ENCODE measurements at regions not wholly inside any gene's neighbourhood (a gene's known extent, or its start where the extent isn't known, plus 50 kb on each side); places are given as distances from the start of the nearest gene placed in this dataset.
"Not testable (repeated sequence)": the region's sequence is repeated elsewhere in the genome, so short reads cannot be mapped to it uniquely, and the experiment has no call there.

DNA sequence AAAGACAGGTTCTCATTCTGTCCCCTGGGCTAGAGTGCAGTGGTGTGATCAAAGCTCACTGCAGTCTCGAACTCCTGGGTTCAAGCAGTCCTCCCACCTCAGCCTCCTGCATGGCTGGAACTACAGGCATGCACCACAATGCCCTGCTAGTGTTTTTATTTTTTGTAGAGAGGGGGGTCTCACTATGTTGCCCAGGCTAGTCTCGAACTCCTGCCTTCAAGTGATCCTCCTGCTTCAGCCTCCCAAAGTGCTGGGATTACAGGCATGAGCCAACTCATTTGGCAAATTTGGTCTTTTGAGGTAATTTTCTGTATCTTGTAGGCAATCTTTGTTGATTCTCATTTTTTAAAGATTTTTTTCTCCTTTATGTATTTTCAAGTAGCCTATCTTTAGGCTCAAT lies 205.7 kb downstream of the ZIC5 start:
- no peak for DNase-seq

- DNase-seq = no peak
These were observed 211.1 kb downstream of the ZIC5 start for GRCh38 chr13:99760456-99760855.

GRCh38 chr13:99759163-99759552 lies 212.4 kb downstream of the ZIC5 start:
- no peak for DNase-seq

DNA sequence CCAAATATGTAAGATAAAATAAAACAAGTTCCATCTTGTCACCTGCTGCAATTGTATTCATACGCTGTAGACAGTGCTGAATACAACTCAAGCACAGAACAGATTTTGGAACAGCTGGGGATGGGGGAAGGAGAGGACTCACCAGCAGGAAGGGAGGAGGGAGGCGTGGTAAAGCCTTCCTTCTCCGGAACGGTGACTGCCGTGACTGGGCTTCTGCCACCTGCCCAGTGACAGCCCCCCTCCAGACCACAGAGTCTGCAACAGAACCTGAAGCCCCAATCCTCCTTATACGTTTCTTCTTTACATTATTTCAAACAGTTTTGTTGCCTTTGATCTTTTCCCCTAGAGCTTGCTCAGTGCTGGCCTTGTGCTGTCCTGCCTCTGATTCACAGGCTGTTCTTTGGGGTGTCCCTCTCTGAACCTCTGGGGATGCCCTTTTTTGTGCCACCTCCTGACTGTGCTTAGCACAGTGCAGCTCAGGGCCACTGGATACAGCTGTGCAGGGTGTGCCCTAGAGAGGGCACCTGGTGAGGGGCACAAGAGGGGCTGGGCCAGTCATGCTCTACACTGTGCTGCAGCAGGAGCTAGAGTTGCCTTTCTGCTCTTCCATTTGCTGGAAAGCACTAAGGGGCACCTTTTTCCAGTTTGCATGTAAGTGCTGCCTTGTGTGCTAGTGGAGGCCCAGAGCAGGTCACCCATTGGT lies 213.0 kb downstream of the ZIC5 start:
- DNase-seq = peak; percentile 78 to 90

DNA sequence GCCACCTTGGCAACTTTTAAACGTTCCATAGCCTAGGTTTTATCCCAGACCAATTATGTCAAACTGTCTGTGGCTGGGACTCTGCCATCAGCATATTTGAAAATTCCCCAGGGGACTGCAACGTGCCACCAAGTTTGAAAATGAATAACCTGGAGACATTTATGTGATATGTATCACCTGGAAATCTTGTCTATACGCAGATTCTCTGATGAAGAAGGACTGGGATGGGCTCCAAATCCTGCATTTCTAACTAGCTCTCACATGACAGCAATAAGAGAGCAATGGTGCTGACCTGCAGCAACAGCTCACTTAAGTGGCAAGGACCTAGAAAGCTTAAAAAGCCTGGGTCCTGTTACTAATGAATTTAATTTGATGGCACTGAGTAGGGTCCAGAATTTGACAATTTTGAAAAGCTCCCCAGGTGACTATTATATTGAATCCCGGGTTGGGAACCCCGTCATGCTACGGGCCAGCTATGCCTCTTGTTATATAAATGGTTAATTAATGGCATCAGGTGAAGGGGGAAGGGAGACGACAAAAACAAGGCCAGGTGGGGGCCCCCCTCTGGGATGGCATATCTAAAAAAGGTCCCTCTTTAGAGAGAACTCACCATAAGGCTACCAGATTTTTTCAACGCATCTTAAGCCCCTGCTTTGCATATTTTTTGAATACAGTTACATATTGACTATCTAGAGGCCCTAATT lies 213.7 kb downstream of the ZIC5 start:
- peak; percentile 78 to 92 for DNase-seq

GRCh38 chr13:99756281-99756680 lies 215.3 kb downstream of the ZIC5 start:
- no peak for DNase-seq

GRCh38 chr13:99754750-99755149 lies 216.8 kb downstream of the ZIC5 start:
- DNase-seq = not testable (repeated sequence)

- DNase-seq = no peak
These were observed 219.2 kb downstream of the ZIC5 start for GRCh38 chr13:99752373-99752772.

GRCh38 chr13:99751517-99752199 lies 219.9 kb downstream of the ZIC5 start:
- DNase-seq = no peak

DNA sequence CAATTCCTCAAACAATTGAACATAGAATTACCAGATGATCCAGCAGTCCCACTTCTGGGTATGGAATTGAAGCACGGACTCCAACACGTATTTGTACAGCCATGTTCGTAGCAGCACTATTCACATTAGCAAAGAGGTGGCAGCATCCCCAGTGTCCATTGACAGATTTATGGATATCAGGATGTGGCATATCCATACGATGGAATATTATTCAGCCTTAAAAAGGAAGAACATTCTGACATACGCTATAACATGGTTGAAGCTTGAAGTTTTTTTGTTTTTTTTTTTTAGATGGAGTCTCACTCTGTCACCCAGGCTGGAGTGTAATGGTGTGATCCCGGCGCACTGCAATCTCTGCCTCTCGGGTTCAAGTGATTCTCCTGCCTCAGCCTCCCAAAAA lies 220.6 kb downstream of the ZIC5 start:
- DNase-seq = no peak

DNA sequence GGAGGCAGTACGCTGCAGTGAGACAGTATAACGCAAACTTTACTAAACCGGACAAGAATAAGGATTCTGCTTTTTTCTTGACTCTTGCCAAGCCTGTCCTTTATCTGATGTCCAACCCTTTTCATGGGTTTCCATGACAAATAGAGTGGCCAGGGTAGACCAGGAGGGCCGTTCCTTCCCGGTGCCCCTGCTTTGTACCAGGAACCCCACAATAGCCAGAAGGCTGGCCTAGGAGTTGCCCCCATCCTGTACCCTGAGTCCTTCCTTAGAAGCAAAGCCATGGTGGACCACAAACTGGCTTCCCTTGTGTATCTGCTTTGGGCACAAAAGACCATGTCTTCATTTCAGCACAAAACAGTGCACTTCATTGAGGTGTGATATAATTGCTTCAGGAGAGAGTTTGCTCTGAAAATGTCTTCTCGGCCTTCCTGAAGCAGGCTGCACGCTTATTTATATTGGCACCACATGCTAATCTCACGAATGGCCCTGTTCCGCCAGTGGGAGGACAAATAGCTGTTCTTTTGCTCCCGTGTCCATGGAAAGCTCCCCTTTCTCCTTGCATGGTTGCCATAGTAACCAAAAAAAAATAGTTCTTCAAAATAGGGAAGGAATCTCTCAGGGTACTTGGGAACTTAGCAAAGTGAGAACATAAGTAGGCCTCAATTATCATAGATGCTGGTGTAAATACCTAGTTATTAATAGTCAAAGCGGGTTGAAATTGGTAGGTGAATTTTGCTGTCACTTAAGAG lies 222.1 kb downstream of the ZIC5 start:
- DNase-seq = peak in 1 of 2 experiments; percentile 21

GRCh38 chr13:99747403-99747710 lies 224.2 kb downstream of the ZIC5 start:
- DNase-seq = no peak

GRCh38 chr13:99746637-99747402 lies 224.7 kb downstream of the ZIC5 start:
- no peak for DNase-seq

GRCh38 chr13:99743094-99743493 lies 228.5 kb downstream of the ZIC5 start:
- DNase-seq = peak; percentile 57 to 85

GRCh38 chr13:99741960-99742359 lies 229.6 kb downstream of the ZIC5 start:
- peak; percentile 26 to 88 for DNase-seq

- DNase-seq = peak in 1 of 2 experiments; percentile 41
These were observed 231.2 kb downstream of the ZIC5 start for GRCh38 chr13:99740251-99740979.

GRCh38 chr13:99738626-99739025 lies 232.9 kb downstream of the ZIC5 start:
- no peak for DNase-seq

- DNase-seq = no peak
These were observed 233.9 kb downstream of the ZIC5 start for GRCh38 chr13:99737481-99738245.

DNA sequence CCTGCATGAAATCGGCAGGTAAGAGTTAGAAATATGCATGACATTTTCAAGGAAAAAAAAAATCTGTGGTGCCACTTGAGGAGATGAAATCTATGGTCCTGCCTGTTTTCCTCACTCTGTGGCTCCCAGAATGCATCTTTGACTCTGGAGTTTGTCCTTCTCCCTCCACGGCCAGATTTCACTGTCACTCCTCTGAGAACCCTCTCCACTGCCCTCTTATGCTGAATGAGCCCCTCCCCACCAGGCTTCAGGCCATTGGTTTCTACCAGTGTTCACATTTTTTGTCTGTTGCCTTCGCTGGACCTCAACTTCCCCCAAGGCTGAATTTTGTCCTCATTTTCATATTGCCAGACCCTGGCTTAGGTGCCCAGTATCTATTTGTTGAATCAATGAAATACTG lies 235.0 kb downstream of the ZIC5 start:
- no peak for DNase-seq

DNA sequence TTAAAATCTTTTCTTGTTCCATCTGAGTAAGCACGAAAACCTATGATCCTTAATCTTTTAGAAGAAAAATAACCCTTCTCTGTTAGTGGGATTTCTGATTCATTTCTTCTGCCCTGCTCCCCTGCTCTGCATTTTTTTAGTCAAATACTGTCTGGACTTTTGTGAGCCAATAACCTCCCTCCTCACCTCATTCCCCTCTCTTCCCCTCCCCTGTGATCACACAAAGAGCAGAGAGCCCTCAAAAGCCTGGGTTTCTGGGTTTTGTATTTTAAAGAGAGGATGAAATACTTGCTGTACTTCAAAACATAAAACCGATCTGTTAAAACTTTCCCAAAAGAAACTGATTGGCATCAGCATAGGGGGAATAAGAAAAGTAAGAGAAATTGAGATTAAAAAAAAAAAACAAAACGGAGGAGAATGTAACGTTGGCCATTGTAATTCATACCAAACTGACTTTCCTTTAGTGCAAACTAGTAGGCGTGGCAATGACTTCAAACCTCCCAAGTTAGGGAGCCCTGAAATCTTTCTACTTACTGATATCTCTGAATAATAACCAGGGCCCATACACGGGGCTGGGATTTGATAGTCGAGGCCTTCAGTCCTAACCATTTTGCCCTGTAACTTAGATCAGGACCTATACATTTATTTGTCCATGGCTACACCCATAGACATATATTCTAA lies 232.9 kb downstream of the TM9SF2 start:
- DNase-seq = no peak

GRCh38 chr13:99733346-99733745 lies 232.1 kb downstream of the TM9SF2 start:
- no peak for DNase-seq
